HG02610 (cell line): ENCODE measurements at regions not wholly inside any gene's neighbourhood (a gene's known extent, or its start where the extent isn't known, plus 50 kb on each side); places are given as distances from the start of the nearest gene placed in this dataset.

Experiments used
- ATAC-seq: cut with Tn5 transposase; IDR thresholded peaks from one replicate; pipeline ENCODE4 v1.9.1; 2021; ENCODE audit warnings: mild to moderate bottlenecking, moderate library complexity; ENCODE audit not compliant: unreplicated experiment

DNA sequence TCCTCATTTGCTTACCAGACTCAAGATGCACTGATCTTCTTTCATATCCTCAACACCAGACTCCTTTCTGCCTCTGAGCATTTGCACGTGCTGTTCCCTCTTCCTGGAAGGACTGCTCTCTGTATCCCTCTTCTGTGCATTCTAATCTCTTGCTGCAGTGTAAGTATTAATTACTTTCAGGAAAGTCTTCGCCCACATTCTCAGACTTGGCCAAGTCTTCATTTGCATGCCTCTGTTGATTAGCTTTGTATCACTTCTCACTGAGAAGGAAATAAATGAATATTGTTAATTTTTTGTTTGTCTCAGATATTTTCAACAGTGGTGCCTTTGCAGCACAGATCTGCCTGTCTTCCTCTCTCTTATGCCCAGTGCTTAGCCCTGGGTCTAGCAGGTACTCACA is 50.3 kb upstream of the RAB3GAP2 start:
- no peak for ATAC-seq
